Activated CD8-positive, alpha-beta memory T cell treated with anti-CD3 and anti-CD28 coated beads, Interleukin-2, amount 50 U/mL, for 48 hours (primary cell): ENCODE measurements at regions not wholly inside any gene's neighbourhood (a gene's known extent, or its start where the extent isn't known, plus 50 kb on each side); places are given as distances from the start of the nearest gene placed in this dataset.

Source experiments
- DNase-seq: peaks from one replicate; pipeline ENCODE4 v3.0.0-alpha.2; 2020

DNA sequence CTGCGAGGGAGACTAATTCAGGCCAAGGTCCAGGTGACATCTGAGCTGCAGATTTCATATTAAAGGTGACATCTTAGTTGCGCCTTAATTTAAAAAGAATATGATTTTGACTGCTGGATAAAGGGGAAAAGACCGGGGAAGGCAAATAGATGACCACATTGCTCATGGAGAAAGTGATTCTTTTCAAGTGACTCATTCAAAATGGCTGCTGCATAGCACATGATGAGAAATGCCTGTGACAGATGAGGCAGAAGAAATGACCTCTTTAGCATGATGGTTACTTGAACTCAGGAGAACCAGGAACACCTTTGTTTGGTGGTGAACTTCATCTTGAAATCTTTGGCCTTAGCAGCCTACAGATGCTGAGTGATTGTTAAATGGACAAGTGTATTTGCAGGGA lies 385.8 kb upstream of the TRIB2 start:
- no peak for DNase-seq

DNA sequence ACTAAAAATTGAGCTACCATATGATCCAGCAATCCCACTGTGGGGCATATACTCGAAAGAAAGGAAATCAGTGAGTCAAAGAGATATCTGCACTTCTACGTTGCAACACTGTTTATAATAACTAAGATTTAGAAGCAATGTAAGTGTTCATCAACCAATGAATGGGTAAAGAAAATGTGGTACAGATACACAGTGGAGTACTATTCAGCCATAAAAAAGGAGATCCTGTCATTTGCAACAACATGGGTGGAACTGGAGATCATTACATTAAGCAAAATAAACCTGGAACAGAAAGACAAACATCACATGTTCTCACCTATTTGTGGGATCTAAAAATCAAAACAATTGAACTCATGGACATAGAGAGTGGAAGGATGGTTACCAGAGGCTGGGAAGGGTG lies 385.0 kb upstream of the TRIB2 start:
- no peak for DNase-seq

DNA sequence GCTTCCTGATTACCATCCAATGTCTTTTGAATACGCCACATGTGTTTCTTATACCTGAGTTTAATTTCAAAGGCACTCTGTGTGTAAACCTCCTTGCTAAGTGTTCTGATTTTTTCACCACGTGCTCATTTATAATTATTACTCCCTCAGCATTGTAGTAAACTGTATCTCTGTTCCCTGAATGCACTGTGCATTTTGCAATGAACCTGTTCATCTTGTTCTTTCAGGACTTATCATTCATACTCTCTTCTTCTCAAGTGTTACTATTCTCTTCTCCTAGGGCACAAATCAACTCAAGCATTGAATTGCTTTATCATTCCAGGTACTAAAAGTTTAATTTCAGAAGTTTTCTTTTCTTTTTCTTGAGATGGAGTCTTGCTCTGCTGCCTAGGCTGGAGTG lies 383.4 kb upstream of the TRIB2 start:
- no peak for DNase-seq

DNA sequence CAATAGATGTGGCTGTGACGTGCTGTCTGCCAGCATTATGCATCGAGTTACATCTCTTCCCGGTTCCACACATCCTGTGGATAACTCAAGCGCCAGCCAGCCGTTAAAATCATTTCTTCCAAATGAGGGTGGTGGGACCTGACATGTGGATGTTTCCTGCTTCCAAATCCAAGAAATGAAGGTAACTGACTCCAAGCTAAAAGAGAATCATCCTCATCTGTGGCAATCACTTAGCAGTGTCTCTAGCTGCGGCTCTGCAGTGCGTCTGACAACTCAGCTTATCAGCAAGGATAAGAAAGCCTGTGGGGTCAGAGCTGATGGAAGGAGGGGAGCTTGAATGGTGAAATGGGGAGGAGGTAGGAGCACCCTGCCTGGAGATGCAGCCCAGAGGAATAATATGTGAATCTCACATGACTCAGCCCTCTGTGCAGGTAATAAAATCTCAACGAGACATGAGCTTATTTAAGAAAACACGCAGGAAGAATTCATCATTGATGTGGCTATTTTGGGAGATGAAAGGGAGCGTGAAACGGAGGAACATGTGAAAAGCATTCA lies 382.2 kb upstream of the TRIB2 start:
- DNase-seq = no peak

DNA sequence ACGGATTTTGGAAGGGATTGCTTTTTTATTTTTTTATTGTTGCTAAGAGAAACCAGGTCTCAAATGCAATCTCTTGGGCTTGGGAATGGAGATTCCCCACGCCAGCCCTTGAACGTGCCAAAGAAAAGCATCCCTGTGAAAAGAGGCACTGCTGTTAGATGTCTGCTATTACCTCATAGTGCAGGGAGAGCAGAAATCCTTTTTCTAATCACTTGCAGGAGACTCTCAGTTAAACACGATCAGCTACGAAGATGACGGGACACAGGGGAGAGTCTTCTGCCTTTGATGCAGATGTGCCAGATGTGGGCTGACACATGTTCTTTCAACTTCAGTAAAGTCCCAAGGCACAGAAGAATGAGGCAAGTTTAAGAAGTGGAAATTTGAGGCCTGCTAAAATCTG lies 381.6 kb upstream of the TRIB2 start:
- no peak for DNase-seq

DNA sequence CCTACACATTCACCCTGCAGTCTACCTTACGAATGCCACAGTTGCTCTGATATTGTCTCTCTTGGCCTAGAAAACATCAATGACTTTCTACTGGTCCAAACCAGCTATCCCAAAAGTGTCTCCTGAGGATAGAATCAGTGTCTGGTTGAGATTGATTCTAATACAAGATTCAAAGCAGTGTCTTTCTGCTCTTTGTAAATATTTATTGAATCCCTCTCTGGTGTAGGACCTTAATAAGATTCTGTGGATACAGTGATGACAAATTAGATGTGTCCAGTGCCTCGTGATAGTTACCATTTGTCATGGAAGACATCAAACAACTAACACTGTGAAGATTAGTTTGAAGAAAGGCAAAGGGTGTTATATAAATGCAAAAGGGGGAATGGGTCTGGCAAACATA lies 380.7 kb upstream of the TRIB2 start:
- no peak for DNase-seq

DNA sequence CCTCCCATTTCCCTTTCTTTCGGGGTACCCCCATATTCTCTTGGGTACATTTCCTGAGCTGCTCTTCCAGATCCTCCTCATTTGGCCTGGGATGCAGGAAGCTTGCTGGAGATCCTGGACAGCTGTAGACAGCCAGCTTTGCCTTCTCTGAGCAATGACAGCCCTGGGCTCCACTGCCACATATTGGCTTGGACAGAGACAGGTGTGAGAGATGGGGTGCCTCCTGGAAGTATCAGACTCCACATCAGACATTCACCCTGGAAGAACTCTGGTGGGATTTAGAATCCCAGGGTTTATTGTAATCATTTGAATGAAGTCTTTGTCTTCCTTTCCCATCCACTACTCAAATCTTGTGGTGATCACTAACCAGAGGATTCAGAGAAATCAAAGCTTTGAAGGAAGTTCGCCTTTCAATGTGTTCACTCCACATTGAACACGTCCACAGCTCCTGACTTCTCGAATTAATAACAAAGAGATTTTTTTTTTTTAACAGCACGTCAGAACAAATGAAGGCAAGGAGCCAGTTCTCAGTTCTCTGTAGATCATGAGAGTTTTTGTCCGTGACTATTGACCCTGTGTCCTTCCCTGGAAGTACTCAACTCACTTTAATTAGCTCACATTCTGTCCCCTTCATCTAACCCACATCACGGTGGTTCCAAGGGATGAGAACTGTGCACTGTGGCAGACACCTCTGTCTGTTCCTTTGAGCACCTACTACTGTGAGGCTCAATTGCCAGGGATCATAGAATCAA lies 377.6 kb upstream of the TRIB2 start:
- no peak for DNase-seq

DNA sequence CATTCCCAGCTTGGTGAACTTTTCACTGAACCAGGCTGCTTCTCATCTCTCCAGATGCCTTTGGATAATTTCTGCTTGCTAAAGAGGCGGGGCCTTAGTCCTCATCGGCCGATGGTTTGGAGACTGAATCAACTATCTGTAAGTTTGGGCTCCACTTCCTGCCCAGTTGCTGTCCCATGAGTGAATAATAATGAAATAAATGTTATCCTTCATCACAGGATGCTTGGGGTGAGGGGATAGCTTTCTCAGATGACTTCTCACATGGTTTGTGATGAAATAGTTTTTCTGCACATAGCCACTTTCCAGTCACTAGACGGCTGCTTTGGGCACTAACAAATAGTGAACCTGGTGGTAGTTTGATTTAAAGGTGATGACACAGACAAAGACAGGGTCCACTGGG lies 376.6 kb upstream of the TRIB2 start:
- DNase-seq = no peak

DNA sequence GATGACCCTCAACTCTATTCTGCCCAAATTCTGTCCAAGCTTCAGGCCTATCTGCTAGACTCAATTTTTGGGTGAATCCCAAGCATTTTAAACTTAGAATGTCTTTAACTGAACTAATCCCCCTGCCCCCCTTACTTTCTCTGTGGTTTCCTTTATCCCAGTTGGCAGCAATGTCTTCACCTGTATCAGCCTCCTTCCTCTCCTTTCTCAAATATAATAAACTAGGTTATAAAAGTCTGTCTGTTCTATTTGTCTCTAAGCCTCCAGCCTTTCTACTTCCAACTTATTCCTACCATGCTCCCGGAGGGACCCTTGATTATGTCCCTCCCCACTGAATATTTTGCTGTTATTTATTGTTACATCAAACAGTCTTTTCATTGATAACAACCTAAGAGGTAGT lies 375.5 kb upstream of the TRIB2 start:
- DNase-seq = no peak

DNA sequence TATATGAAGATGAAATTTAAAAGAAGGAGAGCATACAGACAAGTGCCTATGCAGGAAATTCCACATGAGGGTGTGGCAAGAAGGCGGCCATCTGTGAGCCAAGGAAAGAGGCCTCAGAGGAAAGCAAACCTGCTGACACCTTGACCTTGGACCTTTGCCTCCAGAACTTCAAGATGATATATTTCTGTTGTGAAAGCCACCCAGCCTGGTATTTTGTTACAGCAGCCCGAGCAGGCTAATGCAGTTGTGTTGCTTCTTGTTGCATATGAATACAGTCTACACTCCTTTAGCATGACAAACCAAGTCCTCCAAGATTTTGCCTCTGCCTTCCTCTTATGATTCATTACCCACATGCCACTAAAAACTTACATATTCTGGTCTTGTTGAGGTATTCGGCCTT lies 374.8 kb upstream of the TRIB2 start:
- no peak for DNase-seq

DNA sequence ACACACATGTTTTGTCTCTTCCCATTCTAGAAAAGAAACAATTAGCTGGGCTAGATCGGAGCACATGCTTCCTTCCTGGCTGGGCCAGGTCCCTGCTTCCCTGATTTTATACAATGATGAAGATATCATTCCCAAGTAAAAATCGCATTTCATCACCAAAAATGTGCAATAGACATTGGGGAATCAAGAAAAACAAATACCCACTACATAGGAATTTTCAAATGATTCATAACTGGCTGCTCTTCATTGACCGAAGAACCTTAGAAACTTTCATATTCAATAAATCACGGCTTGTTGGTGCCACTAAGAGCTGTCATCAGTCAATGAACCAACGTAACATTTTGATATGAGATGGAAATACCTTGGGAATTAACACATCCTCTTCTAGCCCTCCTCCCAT lies 373.6 kb upstream of the TRIB2 start:
- no peak for DNase-seq

DNA sequence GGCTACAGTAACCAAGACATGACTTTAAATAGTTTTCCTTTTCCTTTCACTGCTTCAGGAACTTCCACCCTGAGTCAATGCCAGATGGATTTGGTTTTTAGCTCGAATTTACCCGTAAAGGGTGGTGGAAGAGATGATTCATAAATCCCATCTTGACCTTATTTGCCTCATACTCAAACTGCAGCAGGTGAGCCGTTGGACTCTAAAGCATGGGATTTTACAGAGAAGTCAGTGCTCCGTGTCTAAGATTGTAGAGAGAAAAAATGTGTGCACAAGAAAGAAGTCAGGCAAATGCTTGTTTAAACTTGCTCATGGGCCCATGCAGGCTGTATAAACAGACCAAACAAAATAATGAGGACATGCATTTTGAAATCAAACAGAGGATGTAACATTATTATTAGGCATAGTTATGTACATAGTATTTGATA lies 369.7 kb upstream of the TRIB2 start:
- no peak for DNase-seq

DNA sequence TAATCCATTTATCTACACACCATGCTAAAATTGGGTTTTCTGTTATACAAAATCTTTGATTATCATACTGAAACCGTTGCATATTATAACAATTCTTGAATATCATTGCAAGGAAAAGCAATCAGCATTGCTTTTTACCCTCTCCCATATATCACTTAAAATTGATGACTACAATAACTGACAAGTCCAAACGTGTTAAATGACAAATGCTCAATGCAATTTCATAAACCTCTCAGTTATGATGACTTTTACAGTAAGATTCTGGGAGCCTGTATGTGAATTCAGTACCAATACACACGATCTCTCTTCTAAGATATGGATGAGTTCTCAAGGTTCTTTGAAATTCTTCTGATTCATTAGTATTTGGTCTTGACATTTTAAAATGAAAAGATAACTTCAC lies 368.5 kb upstream of the TRIB2 start:
- DNase-seq = no peak

DNA sequence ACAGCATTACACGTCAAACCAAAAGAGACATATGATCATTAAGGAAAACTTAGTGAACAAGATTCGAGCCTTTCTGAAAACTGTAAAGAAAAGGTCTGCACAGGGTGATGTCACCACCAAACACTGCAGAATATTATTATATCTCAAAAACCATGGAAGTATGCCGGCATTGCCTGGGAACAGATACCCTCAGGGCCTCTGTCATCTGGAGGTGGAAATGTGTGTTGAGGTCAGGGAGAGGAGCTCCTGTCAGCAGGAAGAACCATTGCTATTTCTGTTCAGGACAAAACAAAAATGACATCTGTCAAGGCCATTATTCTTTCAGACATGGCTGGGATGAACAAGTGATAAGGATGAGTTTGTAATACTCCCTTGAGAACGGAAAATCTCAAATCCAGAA lies 365.9 kb upstream of the TRIB2 start:
- no peak for DNase-seq

DNA sequence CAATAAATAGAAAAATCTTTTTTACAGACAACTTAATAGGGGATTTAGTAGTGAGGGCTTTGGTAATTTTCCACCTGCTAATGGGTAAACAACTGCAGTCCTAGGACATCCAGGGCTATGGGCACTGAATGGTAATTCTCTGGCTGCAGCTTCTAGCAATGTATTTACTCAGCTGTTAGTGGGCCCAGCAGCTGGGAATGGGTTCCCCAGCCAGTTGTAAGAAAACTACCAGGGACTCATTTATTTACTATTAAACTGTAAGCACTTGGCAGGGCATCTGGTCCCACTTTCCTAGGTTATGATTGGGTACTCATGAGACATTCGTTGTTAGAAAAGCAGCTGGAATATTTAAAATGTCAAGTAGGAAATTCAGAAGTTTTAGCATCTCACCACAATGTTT lies 363.8 kb upstream of the TRIB2 start:
- DNase-seq = no peak

DNA sequence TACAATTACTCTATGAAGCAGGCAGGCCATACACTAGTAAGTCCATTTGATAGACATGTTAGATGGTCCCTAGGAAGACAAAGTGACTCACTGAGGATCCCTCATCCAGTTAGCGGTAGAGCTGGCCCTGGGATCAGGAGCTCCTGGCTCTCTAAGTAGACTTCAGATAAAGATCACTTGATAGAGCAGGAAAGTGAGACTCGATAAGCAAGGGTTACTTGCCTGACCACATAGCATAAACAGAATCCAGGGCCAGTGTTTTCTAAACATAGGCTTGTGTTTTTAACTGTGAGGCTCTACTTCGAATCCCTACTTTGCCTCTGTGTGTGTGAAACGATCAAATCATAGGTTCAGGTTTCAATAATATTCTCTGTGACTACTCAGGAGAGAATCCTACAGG lies 355.2 kb upstream of the TRIB2 start:
- DNase-seq = no peak

DNA sequence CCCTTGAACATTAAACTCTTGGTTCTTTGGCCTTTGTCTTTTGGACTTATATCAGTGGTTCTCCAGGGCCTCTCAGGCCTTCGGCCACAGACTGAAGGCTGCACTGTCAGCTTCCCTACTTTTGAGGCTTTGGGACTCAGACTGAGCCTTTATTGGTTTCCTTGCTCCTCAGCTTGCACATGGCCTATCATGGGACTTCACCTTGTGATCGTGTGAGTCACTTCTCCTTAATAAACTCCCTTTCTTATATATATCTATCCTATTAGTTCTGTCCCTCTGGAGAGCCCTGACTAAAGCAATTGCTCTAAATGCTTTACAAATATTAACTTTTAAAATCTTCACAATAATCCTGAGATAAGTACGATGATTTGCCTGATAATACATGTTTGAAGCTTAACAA lies 353.6 kb upstream of the TRIB2 start:
- DNase-seq = no peak

DNA sequence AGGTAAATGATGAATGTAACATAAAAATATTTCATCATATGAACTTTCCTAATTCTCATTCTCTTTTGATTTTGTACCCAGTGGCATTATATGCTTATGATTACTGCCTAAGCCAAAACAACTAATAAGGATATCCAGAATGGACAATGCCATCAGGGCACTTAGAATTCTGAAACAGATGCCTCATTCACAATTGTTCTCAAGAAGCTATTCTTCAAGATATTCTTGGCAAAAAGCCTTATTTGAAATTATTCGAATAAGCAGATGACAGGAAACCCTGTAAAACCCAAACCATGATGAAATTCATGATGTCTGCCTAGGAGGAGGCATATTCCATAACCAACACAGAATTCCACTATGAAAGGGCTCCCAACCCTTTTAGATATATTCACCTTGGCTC lies 353.2 kb upstream of the TRIB2 start:
- no peak for DNase-seq

DNA sequence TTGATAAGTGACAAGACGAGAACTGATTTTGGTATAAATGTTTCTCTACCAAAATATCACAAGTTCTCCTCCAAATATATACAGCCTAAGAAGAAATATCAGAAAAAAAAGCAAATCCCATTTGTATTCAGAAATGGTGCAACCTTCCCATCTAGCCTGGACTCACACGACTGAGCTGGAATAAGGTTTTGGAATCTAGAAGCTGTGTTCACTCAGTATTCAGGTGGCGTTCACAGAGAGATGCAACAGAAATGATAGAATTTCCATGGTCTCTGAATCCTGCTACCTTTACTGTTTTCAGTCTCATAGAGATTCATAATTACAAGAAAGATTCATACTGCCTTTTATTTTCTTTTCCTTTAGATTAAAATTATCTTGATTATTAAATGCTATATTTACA lies 347.2 kb upstream of the TRIB2 start:
- DNase-seq = no peak

DNA sequence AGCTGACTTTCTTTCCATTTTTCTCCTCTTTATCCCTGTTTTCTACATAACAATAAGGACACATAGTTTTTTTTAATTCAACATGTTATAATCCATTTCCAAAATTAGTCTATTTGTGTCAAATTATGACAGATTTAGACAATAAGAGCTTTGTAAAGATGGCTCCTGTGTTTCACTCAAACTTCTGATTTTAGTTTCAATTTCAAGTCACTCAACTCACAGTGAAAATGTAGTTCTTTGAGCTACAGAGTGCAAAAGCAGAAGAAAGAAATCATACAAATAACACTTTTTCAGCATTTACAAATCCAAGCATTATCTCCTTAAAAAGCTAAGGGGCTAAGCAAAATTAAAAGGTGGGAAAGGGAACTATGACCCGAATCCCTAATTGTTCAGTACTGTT lies 340.7 kb upstream of the TRIB2 start:
- no peak for DNase-seq

DNA sequence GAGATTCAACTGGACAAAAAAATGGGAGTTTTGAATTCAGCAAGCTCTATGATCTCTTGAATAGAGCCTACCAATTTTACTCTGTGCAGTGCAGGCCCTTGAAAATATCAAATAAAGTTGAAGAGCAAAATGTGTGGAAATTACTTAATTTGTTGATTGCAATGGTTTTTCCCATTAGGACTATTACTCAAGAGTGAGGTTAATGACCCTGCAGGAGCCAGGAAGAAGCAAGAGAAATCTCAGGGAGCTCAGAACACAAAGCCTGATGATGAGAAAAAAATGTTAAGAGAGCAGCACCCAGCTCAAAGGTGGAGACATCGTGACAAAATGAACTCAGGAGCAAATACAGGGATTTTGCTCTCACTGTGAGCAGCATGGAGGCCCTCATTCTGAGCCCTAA lies 337.6 kb upstream of the TRIB2 start:
- DNase-seq = no peak

DNA sequence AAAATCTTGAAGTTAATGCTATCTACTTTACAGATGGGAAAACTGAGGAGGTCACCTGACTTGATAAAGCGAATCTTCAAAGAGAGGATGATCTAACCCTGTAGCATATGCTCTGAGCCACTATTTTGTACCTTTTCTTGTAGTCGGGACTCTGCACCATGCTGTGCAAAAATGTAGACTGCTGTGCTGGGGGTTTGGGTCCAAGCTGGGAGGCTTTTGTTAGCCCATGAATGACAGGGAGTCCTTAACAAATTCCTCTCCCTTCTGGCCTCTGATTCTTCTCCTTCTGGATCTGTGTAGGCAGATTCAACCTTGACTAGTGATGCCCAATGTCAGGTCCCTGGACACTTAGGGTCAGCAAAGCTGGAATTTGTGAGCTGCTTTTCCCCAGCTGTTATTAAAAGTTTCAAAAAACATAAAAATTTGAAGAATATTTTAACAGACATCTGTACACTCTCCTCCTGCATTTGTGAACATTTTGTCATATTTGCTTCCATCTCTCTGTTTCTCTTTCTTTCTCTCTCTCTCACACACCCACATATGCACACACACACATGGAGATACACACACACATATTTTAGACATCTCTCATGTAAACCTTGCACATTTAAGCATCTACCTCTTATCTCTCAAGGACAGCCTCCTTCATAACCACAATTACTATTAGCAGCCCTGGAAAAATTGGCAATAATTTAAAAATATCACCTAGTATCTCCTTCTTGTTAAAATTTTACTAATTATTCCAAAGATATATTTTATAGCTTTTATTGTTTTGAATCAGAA lies 335.0 kb upstream of the TRIB2 start:
- DNase-seq = no peak

DNA sequence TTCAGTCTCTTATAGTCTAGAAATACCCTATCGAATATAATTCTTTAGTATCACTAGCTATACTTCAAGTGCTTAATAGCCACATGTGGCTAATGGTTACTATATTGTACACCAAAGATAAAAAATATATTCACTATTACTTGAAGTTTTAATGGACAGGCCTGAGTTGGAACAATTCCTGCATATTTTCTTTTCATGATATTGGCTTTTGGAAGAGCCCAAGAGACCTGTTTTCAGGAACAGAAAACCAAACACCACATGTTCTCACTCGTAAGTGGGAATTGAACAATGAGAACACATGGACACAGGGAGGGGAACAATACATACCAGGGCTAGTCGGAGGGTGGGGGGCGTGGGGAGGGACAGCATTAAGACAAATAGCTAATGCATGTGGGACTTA lies 334.4 kb upstream of the TRIB2 start:
- no peak for DNase-seq

DNA sequence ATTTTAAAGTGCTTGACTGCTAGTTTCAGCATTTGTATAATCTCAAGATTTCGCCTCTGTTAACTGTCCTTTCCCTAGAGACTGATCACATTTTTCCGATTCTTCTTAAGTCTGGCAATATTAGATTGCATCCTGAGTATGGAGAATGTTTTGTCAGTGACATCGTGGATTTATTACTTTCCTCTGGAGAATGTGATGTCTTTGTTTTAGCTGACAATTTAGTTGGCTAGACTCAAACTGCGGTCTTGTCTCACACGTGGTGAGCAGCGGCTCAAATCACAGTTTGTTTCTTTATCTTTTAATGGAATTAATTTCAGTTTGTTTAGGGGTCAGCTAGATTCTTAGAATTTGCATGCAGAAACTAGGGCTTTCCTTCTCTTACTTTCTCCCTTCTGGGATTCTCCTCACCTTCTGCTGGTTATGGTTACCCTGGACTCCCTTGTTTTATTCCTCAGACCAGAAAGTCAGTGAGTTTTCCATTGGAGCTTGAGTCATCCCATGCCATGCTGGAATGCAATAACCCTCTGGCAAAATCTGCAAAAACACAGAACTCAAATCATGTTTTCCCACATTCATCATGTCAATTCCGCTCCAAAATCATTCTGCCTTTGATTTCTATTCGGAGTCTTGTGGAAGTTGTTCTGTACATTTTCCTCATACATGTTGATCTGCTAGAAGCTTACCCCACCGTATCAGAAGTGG lies 327.2 kb upstream of the TRIB2 start:
- DNase-seq = no peak
